ENCODE measurements at regions not wholly inside any gene's neighbourhood (a gene's known extent, or its start where the extent isn't known, plus 50 kb on each side); places are given as distances from the start of the nearest gene placed in this dataset.

DNA sequence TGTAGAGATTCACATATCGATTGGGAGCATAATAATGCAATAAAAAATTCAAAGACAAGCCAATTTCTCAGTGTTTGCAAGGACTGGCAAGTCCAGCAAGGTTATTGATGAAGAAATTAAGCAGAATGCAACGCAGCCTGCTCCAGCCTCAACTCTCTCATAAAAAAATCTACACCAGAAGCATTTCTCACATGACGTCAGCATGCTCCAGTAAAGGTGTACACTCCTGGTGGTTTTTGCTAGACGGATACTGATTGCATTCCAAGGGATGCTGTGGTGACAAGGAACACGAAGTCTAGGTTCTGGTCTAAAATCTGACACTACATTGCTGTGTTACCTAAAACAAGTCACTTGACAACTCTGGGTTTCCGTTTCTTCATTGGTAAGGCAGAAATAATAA, 131.9 kb upstream of the PRNP start:
- DNase-seq: no peak

DNA sequence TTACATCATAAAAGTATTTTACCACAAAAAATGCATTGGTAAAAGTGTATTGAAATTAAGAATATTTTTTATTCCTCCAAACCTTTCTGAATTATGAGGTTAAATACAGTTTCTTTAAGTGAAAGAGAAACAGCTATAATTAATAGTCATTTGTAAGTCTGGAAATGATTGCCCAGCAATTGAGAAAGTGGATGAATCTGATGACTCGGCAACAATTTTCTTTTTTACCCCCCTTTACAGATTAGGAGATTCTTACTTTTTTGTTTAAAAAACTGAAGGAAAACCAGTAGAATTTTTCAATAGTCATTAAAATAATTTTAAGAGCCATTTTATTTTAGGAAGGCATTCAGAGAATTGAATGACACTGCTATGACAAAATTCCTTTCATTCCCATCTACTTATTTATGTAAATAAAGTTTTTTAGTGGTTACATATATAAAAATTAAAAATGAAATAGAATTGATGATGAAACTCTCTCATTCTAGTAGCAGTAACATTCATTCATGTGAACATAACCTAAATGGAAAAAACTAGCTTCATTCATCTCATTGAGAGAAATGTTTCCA, 134.1 kb upstream of the PRNP start:
- no peak for DNase-seq

DNA sequence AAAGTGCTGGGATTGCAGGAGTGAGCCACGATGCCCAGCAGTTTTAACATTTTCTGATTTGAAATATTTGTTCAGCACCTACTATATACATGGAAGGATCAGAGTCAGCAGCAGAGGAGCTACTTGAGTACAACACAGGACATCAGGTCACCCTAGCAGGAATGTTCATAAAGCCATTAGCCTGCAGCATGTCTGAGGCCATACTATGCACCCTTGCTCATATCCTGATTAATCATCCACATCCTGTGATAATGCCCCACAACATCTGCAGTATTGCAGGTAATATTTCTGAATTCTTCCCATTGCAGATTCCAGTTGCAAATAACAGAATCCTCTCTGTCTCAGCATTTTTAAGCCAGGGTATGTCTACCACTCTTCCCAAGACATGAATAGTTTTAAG, 135.5 kb upstream of the PRNP start:
- DNase-seq: no peak

DNA sequence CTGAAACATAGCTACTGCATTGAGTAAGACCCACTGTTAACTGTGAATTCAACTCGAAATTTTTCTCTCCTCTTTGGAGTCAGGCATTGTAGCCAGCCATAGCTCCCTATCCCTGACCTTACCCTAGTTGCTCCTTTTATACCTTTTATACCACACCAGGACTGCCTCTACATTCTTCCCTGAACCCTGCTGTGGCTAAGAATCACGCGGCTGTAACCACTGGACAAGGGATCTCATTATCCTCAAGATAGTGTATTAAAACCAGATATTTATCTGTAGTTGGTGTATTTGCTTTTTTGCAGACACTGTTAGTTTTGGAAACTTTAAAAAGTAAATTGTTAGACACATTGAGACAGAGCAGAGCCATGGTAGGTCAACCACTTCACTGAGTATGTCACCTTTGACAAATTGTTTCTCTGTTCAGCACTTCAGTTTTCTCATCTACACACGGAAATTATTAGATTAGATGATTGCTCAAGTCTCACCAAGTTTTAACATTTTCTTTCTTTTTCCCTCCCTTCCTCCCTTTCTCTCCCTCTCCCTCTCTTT, 136.5 kb upstream of the PRNP start:
- no peak for DNase-seq

DNA sequence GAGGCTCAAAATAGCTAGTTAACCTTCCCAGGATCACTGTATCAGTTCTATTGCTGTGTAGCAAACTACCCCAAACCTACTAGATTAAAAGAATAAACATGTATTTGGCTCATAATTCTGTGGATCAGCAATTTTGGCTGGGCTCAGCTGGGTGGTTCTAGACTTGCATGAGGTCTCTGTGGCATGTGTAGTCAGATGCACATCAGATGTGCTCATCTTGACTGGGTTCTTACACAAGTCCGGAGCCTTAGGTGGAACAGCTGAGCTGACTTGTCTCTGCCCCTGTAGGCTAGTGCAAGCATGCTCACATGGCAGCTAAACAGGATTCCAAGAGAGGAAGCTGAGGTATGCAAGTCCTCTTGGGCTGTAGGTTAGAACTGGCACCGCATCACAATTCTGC, 137.7 kb upstream of the PRNP start:
- DNase-seq: no peak

DNA sequence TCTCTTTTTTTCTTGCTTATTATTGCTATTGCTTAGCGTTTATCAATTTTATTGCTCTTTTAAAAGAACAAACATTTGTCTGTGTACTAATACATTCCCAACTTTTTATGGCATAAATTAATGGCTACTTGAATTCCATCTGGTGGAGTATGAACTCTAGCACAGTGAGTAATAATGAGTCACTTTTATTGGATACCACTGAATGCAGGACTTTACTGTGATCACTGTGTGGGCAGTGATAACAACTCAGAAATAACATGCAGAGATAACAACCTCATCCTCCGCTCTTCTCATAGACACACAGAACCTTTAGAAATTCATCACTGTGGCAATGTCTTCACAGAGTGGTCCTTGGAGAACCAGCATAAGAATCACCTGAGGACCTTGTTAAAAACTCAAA, 139.5 kb upstream of the PRNP start:
- DNase-seq: no peak

DNA sequence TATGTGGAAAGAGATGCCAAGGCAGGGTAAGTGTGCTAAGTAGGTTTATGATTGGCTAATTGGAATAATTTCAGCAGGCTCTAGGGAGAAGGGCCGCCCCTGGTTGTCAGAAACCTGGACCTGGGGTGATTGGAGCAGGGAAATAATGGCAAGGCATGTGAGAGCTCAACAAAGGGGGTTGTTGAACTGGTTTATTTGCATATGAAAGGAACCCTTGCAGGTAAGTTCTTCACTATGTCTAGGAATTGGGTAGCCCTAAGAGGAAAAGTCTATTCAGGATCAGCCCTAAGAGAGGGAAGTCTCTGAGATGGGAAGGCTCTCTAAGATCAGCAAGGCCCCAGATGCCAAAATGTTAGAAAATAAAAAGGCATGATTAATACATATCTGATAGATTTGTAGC, 139.9 kb upstream of the PRNP start:
- no peak for DNase-seq

DNA sequence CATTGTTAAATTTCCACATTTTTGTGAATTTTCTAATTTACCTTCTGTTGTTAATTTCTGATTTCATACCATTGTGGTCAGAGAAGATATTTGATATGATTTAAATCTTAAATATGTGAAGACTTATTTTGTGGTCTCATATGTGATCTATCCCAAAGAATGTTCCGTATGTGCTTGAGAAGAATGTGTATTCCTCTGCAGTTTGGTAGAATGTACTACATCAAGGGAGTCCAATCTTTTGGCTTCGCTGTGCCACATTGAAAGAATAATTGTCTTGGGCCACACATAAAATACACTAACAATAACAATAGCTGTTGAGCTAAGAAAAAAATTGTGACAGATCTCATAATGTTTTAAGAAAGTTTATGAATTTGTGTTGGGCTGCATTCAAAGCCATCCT, 140.7 kb upstream of the PRNP start:
- DNase-seq: no peak

DNA sequence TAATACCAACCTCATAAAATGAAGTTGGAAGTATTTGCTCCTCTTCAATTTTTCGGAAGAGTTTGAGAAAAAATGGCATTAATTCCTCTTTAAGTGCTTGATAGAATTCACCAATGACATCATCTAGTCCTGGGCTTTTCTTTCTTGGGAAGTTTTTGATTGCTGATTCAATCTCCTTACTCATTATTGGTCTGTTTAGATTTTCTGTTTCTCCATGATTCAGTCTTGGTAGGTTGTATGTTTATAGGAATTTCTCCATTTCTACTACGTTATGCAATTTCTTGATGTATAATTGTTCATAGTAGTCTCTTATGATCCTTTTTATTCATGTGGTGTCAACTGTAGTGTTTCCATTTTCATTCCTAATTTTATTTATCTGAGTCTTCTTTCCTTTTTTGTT, 141.5 kb upstream of the PRNP start:
- no peak for DNase-seq

DNA sequence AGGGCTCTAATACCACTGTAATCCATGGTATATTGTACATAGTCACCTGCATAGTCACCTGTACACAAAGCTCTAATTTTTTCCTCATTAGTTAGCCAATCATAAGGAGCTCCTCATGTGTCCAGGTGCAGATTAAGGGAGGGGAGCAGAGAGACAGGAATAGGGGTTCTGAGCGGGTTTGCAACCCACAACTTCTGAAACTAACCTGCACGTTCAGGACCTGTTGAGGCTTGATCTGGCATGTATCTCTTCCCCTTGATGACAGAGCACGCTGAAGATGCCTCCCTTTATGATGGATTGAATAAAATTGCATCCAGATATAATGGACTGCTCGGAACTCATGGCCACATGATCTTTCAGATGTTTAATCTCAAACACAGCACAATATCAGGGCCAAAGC, 144.0 kb upstream of the PRNP start:
- DNase-seq: no peak

DNA sequence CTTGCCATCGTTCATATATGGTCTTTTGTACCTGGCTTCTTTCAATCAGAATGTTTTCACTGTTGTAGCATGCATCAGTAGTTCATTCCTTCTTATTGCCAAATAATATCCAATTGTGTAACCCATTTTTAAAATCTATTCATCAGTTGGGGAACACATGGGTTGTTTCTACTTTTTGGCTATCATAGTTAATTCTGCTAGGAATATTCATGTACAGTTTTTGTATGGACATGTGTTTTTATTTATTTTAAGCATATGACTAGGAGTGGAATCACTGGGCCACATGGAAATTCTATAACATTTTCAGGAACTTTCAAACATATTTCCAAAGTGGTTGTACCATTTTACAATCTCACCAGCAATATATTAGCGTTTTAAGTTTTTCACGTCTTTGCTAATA, 151.9 kb upstream of the PRNP start:
- no peak for DNase-seq

DNA sequence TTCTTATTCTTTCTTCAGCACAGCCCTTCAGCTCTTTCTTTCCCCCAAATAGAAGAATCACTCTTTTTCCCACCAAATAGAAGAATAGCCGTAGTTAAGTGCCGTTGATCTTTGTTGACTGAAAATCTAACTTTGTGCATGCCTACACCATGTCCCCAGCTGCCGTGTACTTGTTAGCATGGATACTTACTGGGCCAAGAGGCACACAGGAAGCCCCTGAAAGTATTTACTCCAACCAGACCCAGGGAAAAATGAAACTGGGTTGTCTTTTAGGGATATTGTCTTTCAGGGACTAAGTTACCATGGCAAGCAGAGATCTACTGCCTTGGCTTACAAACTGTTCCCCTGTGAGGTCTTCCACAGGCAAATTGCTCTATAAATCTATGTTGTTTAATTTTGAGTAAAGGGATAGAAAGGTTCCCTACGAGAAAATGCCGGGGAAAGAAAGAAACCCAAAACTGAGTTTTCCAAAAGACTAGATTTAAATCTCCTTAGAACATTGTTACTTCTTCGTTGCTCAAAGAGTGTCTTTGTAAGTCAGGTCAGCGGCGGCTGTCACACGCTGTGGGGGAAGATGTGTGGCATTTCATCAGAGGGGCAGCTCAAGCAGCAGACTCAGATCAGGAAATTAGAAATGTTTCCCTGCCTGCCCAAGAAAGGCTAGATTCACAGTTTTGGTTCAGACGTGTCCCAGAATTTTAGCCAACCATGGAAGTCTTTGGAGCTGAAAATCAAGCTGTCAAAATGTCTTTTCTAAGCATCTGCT, 152.7 kb upstream of the PRNP start:
- DNase-seq: no peak

DNA sequence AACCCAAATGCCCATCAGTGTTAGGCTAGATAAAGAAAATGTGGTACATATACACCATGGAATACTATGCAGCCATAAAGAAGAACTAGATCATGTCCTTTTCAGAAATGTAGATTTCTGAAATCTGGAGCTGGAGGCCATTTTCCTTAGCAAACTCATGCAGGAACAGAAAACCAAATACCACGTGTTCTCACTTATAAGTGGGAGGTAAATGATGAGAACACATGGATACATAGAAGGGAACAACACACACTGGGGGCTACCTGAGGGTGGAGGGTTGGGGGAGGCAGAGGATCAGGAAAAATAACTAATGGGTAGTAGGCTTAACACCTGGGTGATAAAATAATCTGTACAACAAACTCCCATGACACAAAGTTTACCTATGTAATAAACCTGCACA, 153.5 kb upstream of the PRNP start:
- no peak for DNase-seq

DNA sequence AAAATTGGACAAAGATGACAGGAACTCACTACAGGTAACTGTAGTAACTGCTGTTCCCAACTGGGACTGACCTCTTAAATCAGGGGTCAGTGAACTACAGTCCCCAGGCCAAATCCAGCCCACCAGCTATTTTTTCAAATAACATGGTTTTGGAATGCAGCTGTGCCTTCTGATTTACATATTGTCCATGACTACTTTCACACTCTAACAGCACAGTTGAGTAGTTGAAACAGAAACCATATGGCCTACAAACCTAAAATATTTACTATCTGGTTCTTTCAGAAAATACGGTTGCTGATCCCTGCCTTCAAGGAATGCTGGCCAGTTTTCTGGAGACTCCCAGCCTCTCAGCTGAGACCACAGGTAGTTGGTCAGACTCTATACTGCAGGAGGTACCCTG, 161.5 kb upstream of the PRNP start:
- DNase-seq: no peak

DNA sequence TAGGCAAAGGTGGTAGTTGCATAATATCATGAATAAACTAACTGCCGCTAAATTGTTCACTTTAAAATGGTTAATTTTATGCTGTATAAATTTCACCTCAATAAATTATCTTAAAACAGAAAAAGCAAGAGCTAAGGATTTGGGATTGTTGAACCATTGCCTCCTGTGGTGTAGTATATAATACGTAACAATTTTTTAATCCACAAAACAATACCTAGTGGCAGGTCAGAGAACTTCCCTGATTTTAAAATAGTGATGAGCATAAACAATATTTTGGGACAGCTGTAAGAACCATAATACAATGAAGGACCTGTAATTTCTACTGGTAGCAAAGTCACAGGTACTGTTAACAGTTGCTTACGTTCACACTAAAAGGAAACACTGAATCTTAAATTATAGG, 161.9 kb upstream of the PRNP start:
- DNase-seq: no peak

DNA sequence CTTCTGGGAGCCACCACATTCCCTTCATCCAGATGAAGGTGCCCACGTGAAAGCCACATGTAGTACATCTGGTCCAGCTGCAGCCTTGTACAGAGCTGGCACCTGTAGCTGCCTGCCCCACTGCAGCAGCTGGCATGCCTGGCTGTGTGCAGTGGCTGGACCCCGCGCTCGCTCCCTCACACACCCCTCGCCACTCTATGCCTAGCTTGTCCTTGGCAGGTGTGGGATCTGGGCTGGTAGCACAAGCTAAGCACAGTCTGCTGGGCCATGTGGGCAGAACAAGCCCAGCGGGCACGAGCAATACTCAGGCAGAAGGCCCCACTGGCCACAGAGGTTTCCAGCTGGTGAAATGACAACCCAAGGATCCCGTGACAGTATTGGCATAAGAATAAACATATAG, 163.9 kb upstream of the PRNP start:
- no peak for DNase-seq

DNA sequence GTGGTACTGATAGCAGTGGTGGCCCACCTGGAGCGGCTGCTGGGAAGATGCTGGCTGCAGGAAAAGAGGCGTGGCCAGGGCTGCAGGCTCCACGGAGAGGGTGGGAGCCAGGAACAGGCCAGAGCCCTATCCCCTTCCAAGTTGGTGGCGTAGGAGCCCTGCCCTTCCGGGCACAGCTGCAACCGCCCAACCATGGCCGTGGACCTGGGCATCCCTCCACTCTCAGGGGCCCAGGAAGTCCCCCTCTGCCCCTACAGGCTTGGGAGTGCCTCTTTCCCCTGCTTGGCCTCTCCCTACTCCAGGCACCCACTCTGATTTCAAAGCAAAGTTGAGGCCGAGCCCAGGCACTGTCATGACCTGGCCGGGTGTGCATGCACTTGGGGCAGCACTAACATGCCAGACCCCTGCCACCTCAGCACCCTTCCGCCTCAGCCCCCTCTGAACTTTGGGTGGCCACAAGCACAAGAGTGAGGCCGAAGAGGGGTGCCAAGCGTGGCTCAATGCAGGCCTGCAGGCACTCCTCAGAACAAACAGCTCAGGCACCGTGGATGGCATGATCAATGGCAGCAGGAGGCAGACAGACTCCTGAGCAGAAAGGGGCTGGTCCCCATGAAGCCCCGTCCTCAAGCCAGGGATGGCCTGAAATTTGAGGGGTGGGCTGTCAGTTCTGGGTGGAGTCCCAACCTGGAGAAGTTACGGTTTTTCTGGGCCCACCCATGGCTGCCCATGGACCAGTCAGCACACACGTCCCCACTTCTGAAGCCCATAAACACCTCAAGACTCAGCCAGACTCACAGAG, 164.9 kb upstream of the PRNP start:
- no peak for DNase-seq

DNA sequence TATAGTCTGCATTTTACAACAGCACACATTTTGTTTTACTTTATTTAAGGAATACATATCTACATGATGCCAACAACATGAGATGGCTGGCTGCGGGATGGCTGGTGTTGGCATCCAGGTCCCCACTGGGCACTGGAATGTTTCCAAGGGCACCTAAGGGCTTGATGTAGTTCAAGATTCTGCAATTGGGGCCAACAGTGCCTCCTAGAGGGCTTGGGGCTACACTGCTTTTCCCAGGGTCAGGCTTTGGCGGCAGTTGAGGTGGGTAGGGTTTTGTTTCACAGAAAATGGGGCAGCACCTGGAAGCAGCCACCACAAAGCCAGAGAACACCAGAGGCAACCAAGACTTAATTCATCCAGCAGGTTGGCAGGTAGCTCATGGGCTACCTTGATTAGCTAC, 166.7 kb upstream of the PRNP start:
- DNase-seq: no peak

DNA sequence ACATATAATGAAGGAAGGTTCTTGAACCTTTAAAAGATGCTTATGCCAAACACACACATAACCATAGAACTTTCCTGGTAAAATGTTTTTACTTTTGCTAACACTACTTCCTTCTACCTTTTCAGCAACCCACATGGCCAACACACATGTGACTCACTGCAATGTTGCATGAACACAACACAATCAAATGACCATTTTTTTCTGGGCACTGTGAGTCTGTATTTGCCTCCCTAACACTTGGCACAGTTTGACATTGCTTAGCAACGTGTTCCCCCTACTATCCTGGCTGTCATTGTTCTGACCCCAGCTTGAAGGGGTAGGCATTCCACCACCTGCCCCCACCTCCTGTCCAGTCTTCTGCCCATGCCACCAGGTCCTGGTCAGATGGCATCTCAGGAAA, 169.4 kb upstream of the PRNP start:
- DNase-seq: no peak

DNA sequence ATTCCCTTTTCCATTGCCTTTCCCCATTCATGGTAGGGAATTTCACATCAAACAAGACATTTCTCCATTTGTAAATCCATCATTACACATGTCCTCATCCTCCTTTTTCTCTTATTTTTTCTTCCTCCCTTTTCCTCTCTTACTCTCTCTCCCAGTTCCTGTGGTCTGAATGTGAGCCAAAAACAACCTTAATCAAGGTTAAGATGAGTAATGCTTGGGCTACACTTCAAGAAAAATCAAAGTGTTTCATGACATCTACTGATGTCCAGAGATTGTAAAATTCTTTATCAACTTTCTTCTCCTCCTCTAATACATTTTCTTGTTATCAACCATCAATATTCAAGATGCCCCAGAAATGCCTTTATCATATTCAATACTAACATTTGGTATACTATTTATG, 172.5 kb upstream of the PRNP start:
- DNase-seq: no peak

DNA sequence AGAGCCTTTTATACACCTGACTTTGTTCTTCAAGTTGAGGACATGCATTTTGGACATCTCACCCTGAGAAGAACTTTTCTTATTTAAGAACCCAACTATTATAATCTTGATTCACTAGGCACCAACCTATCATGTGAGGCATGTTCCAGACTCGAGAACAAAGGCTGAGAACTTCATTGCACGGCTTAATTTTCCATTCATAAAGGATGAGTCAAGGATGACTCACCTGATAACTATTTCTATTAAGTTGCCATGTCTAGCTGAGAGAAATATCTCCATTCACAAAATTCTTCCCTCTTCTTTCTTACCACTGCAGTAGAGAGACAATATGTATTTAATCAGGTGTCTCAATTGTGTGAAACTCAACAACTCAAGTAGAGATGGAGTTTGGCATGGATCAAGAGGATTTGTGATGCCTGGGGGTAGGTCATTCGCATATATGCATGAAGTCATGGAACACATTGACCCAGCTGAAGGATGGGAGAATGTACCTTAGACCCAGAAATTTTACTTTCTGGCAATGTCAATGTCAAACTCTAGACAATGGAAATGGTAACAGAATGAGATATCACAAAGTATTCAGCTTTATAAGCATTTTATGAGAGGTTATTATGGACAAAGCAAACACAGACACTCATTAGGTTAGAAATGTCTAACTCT, 173.2 kb upstream of the PRNP start:
- no peak for DNase-seq

DNA sequence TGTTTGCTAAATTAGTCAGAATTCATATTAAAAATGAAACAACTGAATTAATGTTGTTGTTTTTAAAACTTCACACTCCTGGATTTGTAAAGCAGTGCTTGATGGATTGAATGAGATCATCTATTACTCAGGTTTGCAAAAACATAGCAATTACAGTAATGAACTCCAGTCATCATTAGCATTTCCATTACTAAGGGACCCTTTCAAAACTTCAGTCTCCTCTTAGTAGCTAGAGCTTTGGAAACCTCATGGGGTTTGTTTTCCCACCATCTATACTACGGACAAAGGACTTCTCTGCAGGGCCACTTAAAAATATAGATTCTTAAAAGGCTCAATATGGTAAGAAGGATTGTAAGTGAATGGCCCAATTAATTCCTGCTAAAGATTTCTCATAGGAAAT, 174.5 kb upstream of the PRNP start:
- DNase-seq: no peak

DNA sequence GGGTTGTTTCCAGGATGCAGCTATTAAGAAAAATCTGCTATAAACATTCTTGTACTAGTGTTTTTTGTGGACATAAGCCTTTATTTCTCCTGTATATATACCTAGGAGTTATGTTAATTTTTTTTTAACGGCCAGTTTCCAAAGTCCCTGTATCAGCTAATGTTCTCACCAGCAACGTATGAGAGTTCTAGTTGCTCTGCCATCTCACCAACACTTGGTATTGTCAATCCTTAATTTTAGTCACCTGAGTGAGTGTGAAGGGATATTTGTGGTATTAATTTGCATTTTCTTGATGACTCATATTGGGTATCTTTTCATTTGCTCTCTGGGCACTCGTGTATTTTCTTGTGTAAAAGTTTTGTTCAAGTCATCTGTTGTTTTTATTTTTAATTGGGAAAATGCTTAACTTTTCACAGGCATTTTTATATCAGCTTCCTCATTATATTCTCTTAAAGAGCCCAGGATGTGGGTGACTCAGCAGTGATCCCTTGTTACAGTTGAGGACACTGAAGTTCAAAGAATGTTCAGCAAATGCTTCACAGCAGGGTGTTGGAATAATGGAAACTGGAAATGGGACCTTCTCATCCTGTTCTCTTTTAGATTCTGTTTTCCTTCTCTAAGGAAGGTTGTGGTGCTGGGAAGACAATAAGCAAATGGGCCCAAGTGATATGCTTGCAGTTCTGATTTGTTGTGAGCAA, 176.3 kb upstream of the PRNP start:
- DNase-seq: no peak

All from activated CD8-positive, alpha-beta memory T cell treated with anti-CD3 and anti-CD28 coated beads for 24 hours (primary cell).